H9 (cell line): ENCODE measurements at regions not wholly inside any gene's neighbourhood (a gene's known extent, or its start where the extent isn't known, plus 50 kb on each side); places are given as distances from the start of the nearest gene placed in this dataset.

Source experiments
- DNase-seq: peaks from one replicate; pipeline ENCODE4 v3.0.0-alpha.2; 2017
- H2AFZ ChIP-seq: one replicate; pipeline ENCODE4 v1.6.1; 2013; ENCODE audit warnings: mild to moderate bottlenecking, low read length, control low read depth, moderate library complexity
- H2AK5ac ChIP-seq: 2 replicates; pipeline ENCODE4 v1.6.1; 2013; ENCODE audit warnings: low read length, control low read depth, mixed read lengths; ENCODE audit not compliant: insufficient read length
- H2BK120ac ChIP-seq: one replicate; pipeline ENCODE4 v1.6.1; 2013; ENCODE audit warnings: low read depth, mild to moderate bottlenecking, low read length, control low read depth, inconsistent platforms; ENCODE audit not compliant: poor library complexity, severe bottlenecking
- H2BK12ac ChIP-seq: 2 replicates; pipeline ENCODE4 v1.6.1; 2013; ENCODE audit warnings: low read length, control low read depth, mixed read lengths, low read depth; ENCODE audit not compliant: insufficient read length
- H2BK15ac ChIP-seq: 2 replicates; pipeline ENCODE4 v1.6.1; 2013; ENCODE audit warnings: low read depth, low read length, control low read depth
- H2BK20ac ChIP-seq: one replicate; pipeline ENCODE4 v1.6.1; 2013; ENCODE audit warnings: low read depth, mild to moderate bottlenecking, low read length, control low read depth, inconsistent platforms; ENCODE audit not compliant: poor library complexity, severe bottlenecking
- H2BK5ac ChIP-seq: 2 replicates; pipeline ENCODE4 v1.6.1; 2013; ENCODE audit warnings: low read length, control low read depth, mixed read lengths; ENCODE audit not compliant: insufficient read length
- H3K14ac ChIP-seq: 2 replicates; pipeline ENCODE4 v1.6.1; 2013; ENCODE audit warnings: low read length, control low read depth; ENCODE audit not compliant: insufficient read depth
- H3K18ac ChIP-seq: 2 replicates; pipeline ENCODE4 v1.6.1; 2013; ENCODE audit warnings: low read depth, mild to moderate bottlenecking, mixed read lengths, low read length, control low read depth; ENCODE audit not compliant: insufficient read length
- H3K23ac ChIP-seq: 2 replicates; pipeline ENCODE4 v1.6.1; 2013; ENCODE audit warnings: low read length, control low read depth, mixed read lengths, low read depth; ENCODE audit not compliant: insufficient read length
- H3K23me2 ChIP-seq: 2 replicates; pipeline ENCODE4 v1.6.1; 2013; ENCODE audit warnings: low read depth, mild to moderate bottlenecking, mixed read lengths, low read length, control low read depth; ENCODE audit not compliant: insufficient read length, poor library complexity, severe bottlenecking
- H3K27ac ChIP-seq: 2 replicates; pipeline ENCODE4 v1.5.1; 2013; ENCODE audit warnings: low read length, control low read depth, mixed read lengths, low read depth; ENCODE audit not compliant: insufficient read length
- H3K27me3 ChIP-seq: 2 replicates; pipeline ENCODE4 v1.6.1; 2013; ENCODE audit warnings: low read length, control low read depth, inconsistent platforms; ENCODE audit not compliant: insufficient read depth
- H3K4ac ChIP-seq: 2 replicates; pipeline ENCODE4 v1.6.1; 2013; ENCODE audit warnings: low read depth, mild to moderate bottlenecking, control low read depth, inconsistent platforms, low read length, moderate library complexity
- H3K4me1 ChIP-seq: 2 replicates; pipeline ENCODE4 v1.6.1; 2013; ENCODE audit warnings: low read length, control low read depth, inconsistent platforms; ENCODE audit not compliant: insufficient read depth
- H3K4me2 ChIP-seq: 2 replicates; pipeline ENCODE4 v1.6.1; 2013; ENCODE audit warnings: low read length, control low read depth, mixed read lengths; ENCODE audit not compliant: insufficient read length, insufficient read depth
- H3K56ac ChIP-seq: 2 replicates; pipeline ENCODE4 v1.6.1; 2013; ENCODE audit warnings: low read depth, mild to moderate bottlenecking, mixed read lengths, low read length, control low read depth; ENCODE audit not compliant: insufficient read length
- H3K79me1 ChIP-seq: 2 replicates; pipeline ENCODE4 v1.6.1; 2013; ENCODE audit warnings: low read depth, mild to moderate bottlenecking, moderate library complexity, low read length, control low read depth, inconsistent platforms; ENCODE audit not compliant: insufficient read depth, poor library complexity, severe bottlenecking
- H3K79me2 ChIP-seq: 2 replicates; pipeline ENCODE4 v1.6.1; 2013; ENCODE audit warnings: low read length, control low read depth, inconsistent platforms; ENCODE audit not compliant: insufficient read depth
- H3K9ac ChIP-seq: 2 replicates; pipeline ENCODE4 v1.6.1; 2013; ENCODE audit warnings: low read length, control low read depth, mixed read lengths; ENCODE audit not compliant: insufficient read length; ENCODE audit errors: extremely low read depth
- H3K9me3 ChIP-seq: one replicate; pipeline ENCODE4 v1.6.1; 2013; ENCODE audit warnings: low read depth, low read length, inconsistent platforms; ENCODE audit not compliant: control insufficient read depth
- H3T11ph ChIP-seq: one replicate; pipeline ENCODE4 v1.6.1; 2013; ENCODE audit warnings: mild to moderate bottlenecking, low read length, control low read depth, inconsistent platforms
- H4K20me1 ChIP-seq: one replicate; pipeline ENCODE4 v1.6.1; 2013; ENCODE audit not compliant: control insufficient read depth, insufficient read length, insufficient read depth
- H4K5ac ChIP-seq: 2 replicates; pipeline ENCODE4 v1.6.1; 2013; ENCODE audit warnings: low read depth, mild to moderate bottlenecking, mixed read lengths, low read length, control low read depth; ENCODE audit not compliant: insufficient read length
- H4K8ac ChIP-seq: replicated peaks from 2 replicates; pipeline ENCODE4 v1.6.1; 2013; ENCODE audit warnings: low read length, control low read depth, mixed read lengths, low read depth; ENCODE audit not compliant: insufficient read length
- H4K91ac ChIP-seq: 2 replicates; pipeline ENCODE4 v1.6.1; 2013; ENCODE audit warnings: low read depth, mild to moderate bottlenecking, moderate library complexity, mixed read lengths, low read length, control low read depth; ENCODE audit not compliant: insufficient read length
- H3K27ac Mint-ChIP-seq, 3 experiments: 2 replicates in 2 of 3; 3 replicates in 1 of 3; pipeline ENCODE4 v1.8.0; 2020 to 2021; ENCODE audit warnings: mixed read lengths in 3 of 3, mild to moderate bottlenecking in 1 of 3, moderate library complexity in 1 of 3
- H3K27me3 Mint-ChIP-seq: 2 replicates; pipeline ENCODE4 v1.8.0; 2021; ENCODE audit warnings: low read depth, mild to moderate bottlenecking, moderate library complexity, mixed read lengths
- H3K36me3 Mint-ChIP-seq, 3 experiments: 2 replicates in 2 of 3; 3 replicates in 1 of 3; pipeline ENCODE4 v1.8.0; 2020 to 2021; ENCODE audit warnings: low read depth in 3 of 3, mixed read lengths in 3 of 3; ENCODE audit not compliant: insufficient read depth in 1 of 3
- H3K4me1 Mint-ChIP-seq, 2 experiments: 2 replicates each; pipeline ENCODE4 v1.8.0; 2020; ENCODE audit warnings: mixed read lengths in 2 of 2
- H3K4me3 Mint-ChIP-seq, 2 experiments: 2 replicates in 1 of 2; 3 replicates in 1 of 2; pipeline ENCODE4 v1.8.0; 2020 to 2021; ENCODE audit warnings: mild to moderate bottlenecking in 2 of 2, mixed read lengths in 2 of 2, moderate library complexity in 1 of 2
- H3K9me3 Mint-ChIP-seq, 2 experiments: 2 replicates in 1 of 2; 3 replicates in 1 of 2; pipeline ENCODE4 v1.8.0; 2020; ENCODE audit warnings: mild to moderate bottlenecking in 2 of 2, mixed read lengths in 2 of 2, moderate library complexity in 1 of 2
- TF ChIP-seq, protein P1 (sequence below): fragments of 200-600 bp; sonication (generic); conservative IDR thresholded peaks from 3 replicates; pipeline ENCODE4 v1.8.0; 2021; ENCODE audit warnings: antibody characterized with exemption, mild to moderate bottlenecking

GRCh38 chr5:174318578-174318977, 273.1 kb downstream of the NSG2 start:
- H3K23me2 ChIP-seq = no peaks in the 10 kb centered on the region
- H3K9ac ChIP-seq = no peak overlapping the region
- Mint-ChIP-seq H3K27me3 (peaks cover 38% of the 10 kb centered on the region), H3K36me3 (no peaks in the 10 kb centered on the region), H3K4me1 (peaks cover under 1 to 13% of the 10 kb centered on the region in 2 experiments), H3K9me3 (no peaks in the 10 kb centered on the region), H3K4me3 (no peak overlapping the region), H3K27ac (no peak overlapping the region)
- no peak overlapping the region for H3K14ac ChIP-seq
- H2AK5ac ChIP-seq = no peak overlapping the region
- no peak overlapping the region for H4K5ac ChIP-seq
- no peaks in the 10 kb centered on the region for H4K20me1 ChIP-seq
- H2AFZ ChIP-seq = no peak overlapping the region
- H2BK20ac ChIP-seq = no peak overlapping the region
- H2BK120ac ChIP-seq = no peak overlapping the region
- TF ChIP-seq, protein P1, sequence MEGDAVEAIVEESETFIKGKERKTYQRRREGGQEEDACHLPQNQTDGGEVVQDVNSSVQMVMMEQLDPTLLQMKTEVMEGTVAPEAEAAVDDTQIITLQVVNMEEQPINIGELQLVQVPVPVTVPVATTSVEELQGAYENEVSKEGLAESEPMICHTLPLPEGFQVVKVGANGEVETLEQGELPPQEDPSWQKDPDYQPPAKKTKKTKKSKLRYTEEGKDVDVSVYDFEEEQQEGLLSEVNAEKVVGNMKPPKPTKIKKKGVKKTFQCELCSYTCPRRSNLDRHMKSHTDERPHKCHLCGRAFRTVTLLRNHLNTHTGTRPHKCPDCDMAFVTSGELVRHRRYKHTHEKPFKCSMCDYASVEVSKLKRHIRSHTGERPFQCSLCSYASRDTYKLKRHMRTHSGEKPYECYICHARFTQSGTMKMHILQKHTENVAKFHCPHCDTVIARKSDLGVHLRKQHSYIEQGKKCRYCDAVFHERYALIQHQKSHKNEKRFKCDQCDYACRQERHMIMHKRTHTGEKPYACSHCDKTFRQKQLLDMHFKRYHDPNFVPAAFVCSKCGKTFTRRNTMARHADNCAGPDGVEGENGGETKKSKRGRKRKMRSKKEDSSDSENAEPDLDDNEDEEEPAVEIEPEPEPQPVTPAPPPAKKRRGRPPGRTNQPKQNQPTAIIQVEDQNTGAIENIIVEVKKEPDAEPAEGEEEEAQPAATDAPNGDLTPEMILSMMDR = no peak
- no peaks in the 10 kb centered on the region for H3K27me3 ChIP-seq
- H3K4me1 ChIP-seq = no peaks in the 10 kb centered on the region; the same call in 1 of the 2 replicates
- H3K79me2 ChIP-seq = no peaks in the 10 kb centered on the region
- DNase-seq = no peak
- H3K9me3 ChIP-seq = no peaks in the 10 kb centered on the region
- H3K79me1 ChIP-seq = no peaks in the 10 kb centered on the region
- H3K23ac ChIP-seq = no peak overlapping the region
- H3K27ac ChIP-seq = no peak overlapping the region
- H2BK5ac ChIP-seq = no peak overlapping the region
- no peak overlapping the region for H4K91ac ChIP-seq
- H4K8ac ChIP-seq = no peak overlapping the region
- no peak overlapping the region for H3K4me2 ChIP-seq
- H3T11ph ChIP-seq = no peak overlapping the region
- no peak overlapping the region for H3K4ac ChIP-seq
- H2BK12ac ChIP-seq = no peak overlapping the region
- no peak overlapping the region for H3K18ac ChIP-seq
- no peak overlapping the region for H3K56ac ChIP-seq
- no peak overlapping the region for H2BK15ac ChIP-seq
